ENCODE measurements at regions not wholly inside any gene's neighbourhood (a gene's known extent, or its start where the extent isn't known, plus 50 kb on each side); places are given as distances from the start of the nearest gene placed in this dataset.

DNA sequence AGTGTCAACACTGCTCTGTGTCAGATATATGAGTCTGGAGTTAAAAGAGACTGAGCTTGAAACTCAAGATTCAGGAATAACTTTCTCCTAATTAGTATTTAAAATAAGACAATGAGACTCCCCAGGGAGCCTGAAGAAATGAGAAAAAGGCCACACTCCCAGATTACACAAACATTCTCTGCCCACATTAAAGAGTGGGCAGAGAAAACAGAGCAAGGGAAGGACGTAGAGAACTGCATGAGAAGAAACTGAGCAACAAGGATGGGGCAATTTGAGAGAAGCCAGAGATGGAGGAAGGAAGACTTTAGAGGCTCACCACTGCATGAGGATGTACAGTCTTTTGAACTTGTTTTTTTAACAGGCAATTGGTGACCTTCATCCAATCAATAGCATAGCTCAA is 438.2 kb downstream of the TDRD15 start:
- Histone ChIP-seq H3K9me3 (no peaks in the 10 kb centered on the region; the same call in 2 of the 3 replicates), H3K4me3 (no peak overlapping the region), H3K4me2 (no peak overlapping the region), H3K4me1 (no peaks in the 10 kb centered on the region), H3K27ac (no peak overlapping the region)
- CTCF ChIA-PET, result no interaction called here
- FAIRE-seq (no peak), ATAC-seq (no peak), DNase-seq (ENCODE audit: low read depth in 1 of 2, low spot score in 1 of 2) (no peak)
- 0% methylated on average over 1 of the region's 1 CpG for WGBS (ENCODE audit: missing lambda C conversion rate)
- no peak for TF ChIP-seq TP53 (CRISPR knock-in tag; IDR thresholded peaks at IDR 0.05)
- TF ChIP-seq RCOR1 (IDR thresholded peaks at IDR 0.05; ENCODE audit: low read depth, low read length), result no peak
- TF ChIP-seq ZFP36 (IDR thresholded peaks at IDR 0.05; ENCODE audit: borderline replicate concordance, partially characterized antibody), result no peak
- TF ChIP-seq, protein P1, sequence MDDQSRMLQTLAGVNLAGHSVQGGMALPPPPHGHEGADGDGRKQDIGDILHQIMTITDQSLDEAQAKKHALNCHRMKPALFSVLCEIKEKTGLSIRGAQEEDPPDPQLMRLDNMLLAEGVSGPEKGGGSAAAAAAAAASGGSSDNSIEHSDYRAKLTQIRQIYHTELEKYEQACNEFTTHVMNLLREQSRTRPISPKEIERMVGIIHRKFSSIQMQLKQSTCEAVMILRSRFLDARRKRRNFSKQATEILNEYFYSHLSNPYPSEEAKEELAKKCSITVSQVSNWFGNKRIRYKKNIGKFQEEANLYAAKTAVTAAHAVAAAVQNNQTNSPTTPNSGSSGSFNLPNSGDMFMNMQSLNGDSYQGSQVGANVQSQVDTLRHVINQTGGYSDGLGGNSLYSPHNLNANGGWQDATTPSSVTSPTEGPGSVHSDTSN (IDR thresholded peaks at IDR 0.05), result no peak
- TF ChIP-seq SMC3 (IDR thresholded peaks at IDR 0.05), result no peak
- TF ChIP-seq CHD4 (IDR thresholded peaks at IDR 0.05; ENCODE audit: borderline replicate concordance), result no peak
- TF ChIP-seq FOSB (CRISPR knock-in tag; IDR thresholded peaks at IDR 0.05), result no peak
- no peak for TF ChIP-seq JUN (IDR thresholded peaks at IDR 0.05)
- TF ChIP-seq EP300 (IDR thresholded peaks at IDR 0.05), result no peak
- TF ChIP-seq EHMT2 (IDR thresholded peaks at IDR 0.05; ENCODE audit: low read depth), result no peak
- TF ChIP-seq, protein P2, sequence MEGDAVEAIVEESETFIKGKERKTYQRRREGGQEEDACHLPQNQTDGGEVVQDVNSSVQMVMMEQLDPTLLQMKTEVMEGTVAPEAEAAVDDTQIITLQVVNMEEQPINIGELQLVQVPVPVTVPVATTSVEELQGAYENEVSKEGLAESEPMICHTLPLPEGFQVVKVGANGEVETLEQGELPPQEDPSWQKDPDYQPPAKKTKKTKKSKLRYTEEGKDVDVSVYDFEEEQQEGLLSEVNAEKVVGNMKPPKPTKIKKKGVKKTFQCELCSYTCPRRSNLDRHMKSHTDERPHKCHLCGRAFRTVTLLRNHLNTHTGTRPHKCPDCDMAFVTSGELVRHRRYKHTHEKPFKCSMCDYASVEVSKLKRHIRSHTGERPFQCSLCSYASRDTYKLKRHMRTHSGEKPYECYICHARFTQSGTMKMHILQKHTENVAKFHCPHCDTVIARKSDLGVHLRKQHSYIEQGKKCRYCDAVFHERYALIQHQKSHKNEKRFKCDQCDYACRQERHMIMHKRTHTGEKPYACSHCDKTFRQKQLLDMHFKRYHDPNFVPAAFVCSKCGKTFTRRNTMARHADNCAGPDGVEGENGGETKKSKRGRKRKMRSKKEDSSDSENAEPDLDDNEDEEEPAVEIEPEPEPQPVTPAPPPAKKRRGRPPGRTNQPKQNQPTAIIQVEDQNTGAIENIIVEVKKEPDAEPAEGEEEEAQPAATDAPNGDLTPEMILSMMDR (IDR thresholded peaks at IDR 0.05), result no peak
- no peak for TF ChIP-seq CBX2 (IDR thresholded peaks at IDR 0.05; ENCODE audit: borderline replicate concordance, low read depth)
- TF ChIP-seq, protein P3, sequence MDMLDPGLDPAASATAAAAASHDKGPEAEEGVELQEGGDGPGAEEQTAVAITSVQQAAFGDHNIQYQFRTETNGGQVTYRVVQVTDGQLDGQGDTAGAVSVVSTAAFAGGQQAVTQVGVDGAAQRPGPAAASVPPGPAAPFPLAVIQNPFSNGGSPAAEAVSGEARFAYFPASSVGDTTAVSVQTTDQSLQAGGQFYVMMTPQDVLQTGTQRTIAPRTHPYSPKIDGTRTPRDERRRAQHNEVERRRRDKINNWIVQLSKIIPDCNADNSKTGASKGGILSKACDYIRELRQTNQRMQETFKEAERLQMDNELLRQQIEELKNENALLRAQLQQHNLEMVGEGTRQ (IDR thresholded peaks at IDR 0.05), result no peak
- no peak for TF ChIP-seq KDM5A (IDR thresholded peaks at IDR 0.05)
- no peak for TF ChIP-seq RAD21 (conservative IDR thresholded peaks at IDR 0.05 in 1 of 2, IDR thresholded peaks at IDR 0.05 in 1 of 2)
- TF ChIP-seq, protein P4, sequence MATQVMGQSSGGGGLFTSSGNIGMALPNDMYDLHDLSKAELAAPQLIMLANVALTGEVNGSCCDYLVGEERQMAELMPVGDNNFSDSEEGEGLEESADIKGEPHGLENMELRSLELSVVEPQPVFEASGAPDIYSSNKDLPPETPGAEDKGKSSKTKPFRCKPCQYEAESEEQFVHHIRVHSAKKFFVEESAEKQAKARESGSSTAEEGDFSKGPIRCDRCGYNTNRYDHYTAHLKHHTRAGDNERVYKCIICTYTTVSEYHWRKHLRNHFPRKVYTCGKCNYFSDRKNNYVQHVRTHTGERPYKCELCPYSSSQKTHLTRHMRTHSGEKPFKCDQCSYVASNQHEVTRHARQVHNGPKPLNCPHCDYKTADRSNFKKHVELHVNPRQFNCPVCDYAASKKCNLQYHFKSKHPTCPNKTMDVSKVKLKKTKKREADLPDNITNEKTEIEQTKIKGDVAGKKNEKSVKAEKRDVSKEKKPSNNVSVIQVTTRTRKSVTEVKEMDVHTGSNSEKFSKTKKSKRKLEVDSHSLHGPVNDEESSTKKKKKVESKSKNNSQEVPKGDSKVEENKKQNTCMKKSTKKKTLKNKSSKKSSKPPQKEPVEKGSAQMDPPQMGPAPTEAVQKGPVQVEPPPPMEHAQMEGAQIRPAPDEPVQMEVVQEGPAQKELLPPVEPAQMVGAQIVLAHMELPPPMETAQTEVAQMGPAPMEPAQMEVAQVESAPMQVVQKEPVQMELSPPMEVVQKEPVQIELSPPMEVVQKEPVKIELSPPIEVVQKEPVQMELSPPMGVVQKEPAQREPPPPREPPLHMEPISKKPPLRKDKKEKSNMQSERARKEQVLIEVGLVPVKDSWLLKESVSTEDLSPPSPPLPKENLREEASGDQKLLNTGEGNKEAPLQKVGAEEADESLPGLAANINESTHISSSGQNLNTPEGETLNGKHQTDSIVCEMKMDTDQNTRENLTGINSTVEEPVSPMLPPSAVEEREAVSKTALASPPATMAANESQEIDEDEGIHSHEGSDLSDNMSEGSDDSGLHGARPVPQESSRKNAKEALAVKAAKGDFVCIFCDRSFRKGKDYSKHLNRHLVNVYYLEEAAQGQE (IDR thresholded peaks at IDR 0.05), result no peak
- no peak for TF ChIP-seq HDAC2 (IDR thresholded peaks at IDR 0.05)
- TF ChIP-seq, protein P5, sequence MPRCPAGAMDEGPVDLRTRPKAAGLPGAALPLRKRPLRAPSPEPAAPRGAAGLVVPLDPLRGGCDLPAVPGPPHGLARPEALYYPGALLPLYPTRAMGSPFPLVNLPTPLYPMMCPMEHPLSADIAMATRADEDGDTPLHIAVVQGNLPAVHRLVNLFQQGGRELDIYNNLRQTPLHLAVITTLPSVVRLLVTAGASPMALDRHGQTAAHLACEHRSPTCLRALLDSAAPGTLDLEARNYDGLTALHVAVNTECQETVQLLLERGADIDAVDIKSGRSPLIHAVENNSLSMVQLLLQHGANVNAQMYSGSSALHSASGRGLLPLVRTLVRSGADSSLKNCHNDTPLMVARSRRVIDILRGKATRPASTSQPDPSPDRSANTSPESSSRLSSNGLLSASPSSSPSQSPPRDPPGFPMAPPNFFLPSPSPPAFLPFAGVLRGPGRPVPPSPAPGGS (IDR thresholded peaks at IDR 0.05), result no peak
- no peak for TF ChIP-seq NPAS2 (CRISPR knock-in tag; IDR thresholded peaks at IDR 0.05; ENCODE audit: borderline replicate concordance)
- TF ChIP-seq RARB (CRISPR knock-in tag; IDR thresholded peaks at IDR 0.05), result no peak
- POLR2A ChIA-PET, result no interaction called here
